BLaER1 (cell line): ENCODE measurements at regions not wholly inside any gene's neighbourhood (a gene's known extent, or its start where the extent isn't known, plus 50 kb on each side); places are given as distances from the start of the nearest gene placed in this dataset.

ENCODE experiments used
- H3K27ac ChIP-seq: shearing (Covaris generic); formaldehyde crosslinking; 2 replicates; pipeline ENCODE4 v1.8.1; 2022
- H3K27me3 ChIP-seq: shearing (Covaris generic); formaldehyde crosslinking; 2 replicates; pipeline ENCODE4 v1.8.1; 2022
- H3K36me3 ChIP-seq: shearing (Covaris generic); formaldehyde crosslinking; 2 replicates; pipeline ENCODE4 v1.8.1; 2022
- H3K4me1 ChIP-seq: shearing (Covaris generic); formaldehyde crosslinking; 2 replicates; pipeline ENCODE4 v1.8.1; 2022
- H3K4me2 ChIP-seq: shearing (Covaris generic); formaldehyde crosslinking; 2 replicates; pipeline ENCODE4 v1.8.1; 2022
- H3K4me3 ChIP-seq: shearing (Covaris generic); formaldehyde crosslinking; 2 replicates; pipeline ENCODE4 v1.8.1; 2022
- H3K9ac ChIP-seq: shearing (Covaris generic); formaldehyde crosslinking; 2 replicates; pipeline ENCODE4 v1.8.1; 2022
- H3K9me3 ChIP-seq: shearing (Covaris generic); formaldehyde crosslinking; 2 replicates; pipeline ENCODE4 v1.8.1; 2022
- H4K20me1 ChIP-seq: shearing (Covaris generic); formaldehyde crosslinking; 2 replicates; pipeline ENCODE4 v1.8.1; 2022
- Cebpa-rat ChIP-seq: shearing (Covaris generic); IDR thresholded peaks from 2 replicates; pipeline ENCODE4 v1.8.1; 2022

GRCh38 chr10:63772491-63772890, 251.3 kb downstream of the REEP3 start:
- H4K20me1 ChIP-seq, result no peaks in the 10 kb centered on the region
- no peaks in the 10 kb centered on the region for H3K27me3 ChIP-seq
- no peak for TF ChIP-seq Cebpa-rat
- no peak overlapping the region for H3K4me2 ChIP-seq
- no peaks in the 10 kb centered on the region for H3K9me3 ChIP-seq
- no peaks in the 10 kb centered on the region for H3K36me3 ChIP-seq
- H3K27ac ChIP-seq, result no peak overlapping the region
- no peaks in the 10 kb centered on the region for H3K4me1 ChIP-seq
- no peak overlapping the region for H3K9ac ChIP-seq
- H3K4me3 ChIP-seq, result no peak overlapping the region

- Histone ChIP-seq H3K9me3 (no peaks in the 10 kb centered on the region), H4K20me1 (no peaks in the 10 kb centered on the region), H3K9ac (no peak overlapping the region), H3K27ac (no peak overlapping the region), H3K4me3 (no peak overlapping the region), H3K4me2 (no peak overlapping the region), H3K27me3 (no peaks in the 10 kb centered on the region), H3K4me1 (no peaks in the 10 kb centered on the region), H3K36me3 (no peaks in the 10 kb centered on the region)
- TF ChIP-seq Cebpa-rat, result no peak
Observed at GRCh38 chr10:63773106-63773505, 251.9 kb downstream of the REEP3 start.

GRCh38 chr10:63773962-63774361, 252.8 kb downstream of the REEP3 start:
- TF ChIP-seq Cebpa-rat, result no peak
- H3K27ac ChIP-seq, result no peak overlapping the region

GRCh38 chr10:63780101-63780500, 258.9 kb downstream of the REEP3 start:
- peaks cover 21% of the 10 kb centered on the region for H3K9me3 ChIP-seq
- H3K4me3 ChIP-seq, result no peak overlapping the region
- no peaks in the 10 kb centered on the region for H4K20me1 ChIP-seq
- H3K36me3 ChIP-seq, result no peaks in the 10 kb centered on the region
- no peak overlapping the region for H3K27ac ChIP-seq
- no peaks in the 10 kb centered on the region for H3K27me3 ChIP-seq
- no peak for TF ChIP-seq Cebpa-rat
- no peak overlapping the region for H3K4me2 ChIP-seq
- no peaks in the 10 kb centered on the region for H3K4me1 ChIP-seq
- H3K9ac ChIP-seq, result no peak overlapping the region

More at GRCh38 chr10:63773962-63774361, 252.8 kb downstream of the REEP3 start:
- Histone ChIP-seq H4K20me1 (no peaks in the 10 kb centered on the region), H3K9ac (no peak overlapping the region), H3K27me3 (no peaks in the 10 kb centered on the region), H3K4me2 (no peak overlapping the region), H3K4me1 (no peaks in the 10 kb centered on the region), H3K4me3 (no peak overlapping the region), H3K9me3 (peaks cover 5% of the 10 kb centered on the region), H3K36me3 (no peaks in the 10 kb centered on the region)

- no peaks in the 10 kb centered on the region for H3K27me3 ChIP-seq
- no peak overlapping the region for H3K4me2 ChIP-seq
- no peaks in the 10 kb centered on the region for H3K4me1 ChIP-seq
- no peak for TF ChIP-seq Cebpa-rat
- no peaks in the 10 kb centered on the region for H4K20me1 ChIP-seq
- no peak overlapping the region for H3K9ac ChIP-seq
- H3K4me3 ChIP-seq, result no peak overlapping the region
- no peaks in the 10 kb centered on the region for H3K36me3 ChIP-seq
- peaks cover 21% of the 10 kb centered on the region for H3K9me3 ChIP-seq
- no peak overlapping the region for H3K27ac ChIP-seq
Observed at GRCh38 chr10:63781226-63781625, 260.0 kb downstream of the REEP3 start.

- no peak for TF ChIP-seq Cebpa-rat
- Histone ChIP-seq H3K36me3 (no peaks in the 10 kb centered on the region), H4K20me1 (no peaks in the 10 kb centered on the region), H3K27ac (no peak overlapping the region), H3K4me1 (no peaks in the 10 kb centered on the region), H3K4me3 (no peak overlapping the region), H3K27me3 (no peaks in the 10 kb centered on the region), H3K9ac (no peak overlapping the region), H3K9me3 (peaks cover 16% of the 10 kb centered on the region), H3K4me2 (no peak overlapping the region)
Observed at GRCh38 chr10:63783882-63784281, 262.7 kb downstream of the REEP3 start.

GRCh38 chr10:63788152-63788821, 267.1 kb downstream of the REEP3 start:
- no peaks in the 10 kb centered on the region for H3K4me1 ChIP-seq
- no peak overlapping the region for H3K4me2 ChIP-seq
- H3K36me3 ChIP-seq, result no peaks in the 10 kb centered on the region
- H3K9me3 ChIP-seq, result peaks cover 3% of the 10 kb centered on the region; the same call in 1 of the 2 replicates
- H4K20me1 ChIP-seq, result no peaks in the 10 kb centered on the region
- H3K27me3 ChIP-seq, result no peaks in the 10 kb centered on the region
- no peak overlapping the region for H3K27ac ChIP-seq
- no peak overlapping the region for H3K9ac ChIP-seq
- no peak for TF ChIP-seq Cebpa-rat
- H3K4me3 ChIP-seq, result no peak overlapping the region

GRCh38 chr10:63795094-63795860, 274.1 kb downstream of the REEP3 start:
- Histone ChIP-seq H3K4me2 (no peak overlapping the region), H3K4me3 (no peak overlapping the region), H3K9me3 (peaks cover 5% of the 10 kb centered on the region; the same call in 1 of the 2 replicates), H3K36me3 (no peaks in the 10 kb centered on the region), H3K4me1 (no peaks in the 10 kb centered on the region), H3K27ac (no peak overlapping the region), H3K9ac (no peak overlapping the region), H3K27me3 (no peaks in the 10 kb centered on the region), H4K20me1 (no peaks in the 10 kb centered on the region)
- TF ChIP-seq Cebpa-rat, result no peak

GRCh38 chr10:63798599-63799498, 277.6 kb downstream of the REEP3 start:
- H3K27me3 ChIP-seq, result no peaks in the 10 kb centered on the region
- H3K4me1 ChIP-seq, result no peaks in the 10 kb centered on the region
- no peaks in the 10 kb centered on the region for H3K36me3 ChIP-seq
- H3K27ac ChIP-seq, result no peak overlapping the region
- no peak overlapping the region for H3K9ac ChIP-seq
- TF ChIP-seq Cebpa-rat, result no peak
- H3K4me2 ChIP-seq, result no peak overlapping the region
- H4K20me1 ChIP-seq, result no peaks in the 10 kb centered on the region
- H3K9me3 ChIP-seq, result no peaks in the 10 kb centered on the region
- H3K4me3 ChIP-seq, result no peak overlapping the region
